PFSK-1 (cell line): ENCODE measurements at regions not wholly inside any gene's neighbourhood (a gene's known extent, or its start where the extent isn't known, plus 50 kb on each side); places are given as distances from the start of the nearest gene placed in this dataset.

Experiments
- FOXP2 ChIP-seq: optimal IDR thresholded peaks from 2 replicates; pipeline ENCODE3; 2011; ENCODE audit warnings: borderline replicate concordance, control low read depth, inconsistent platforms; ENCODE audit not compliant: insufficient read depth; ENCODE audit errors: extremely low read length, extremely low read depth
- SIN3A ChIP-seq: IDR thresholded peaks from 2 replicates; pipeline ENCODE4 v1.6.1; 2012; ENCODE audit warnings: mild to moderate bottlenecking, low read length, moderate library complexity, borderline replicate concordance; ENCODE audit not compliant: insufficient read depth

GRCh38 chr1:96521994-96522760 is 199.4 kb upstream of the PTBP2 start:
- TF ChIP-seq SIN3A (no peak), FOXP2 (no peak)
